ENCODE measurements at regions not wholly inside any gene's neighbourhood (a gene's known extent, or its start where the extent isn't known, plus 50 kb on each side); places are given as distances from the start of the nearest gene placed in this dataset.

GRCh38 chr18:46242183-46242582 lies 138.0 kb downstream of the HAUS1 start (continued):
- no peak for TF ChIP-seq BCL11A (IDR thresholded peaks at IDR 0.05; ENCODE audit: low read depth in 2 of 2, low read length in 2 of 2)

All from H1 (cell line).